GM23338 (cell line): ENCODE measurements at regions not wholly inside any gene's neighbourhood (a gene's known extent, or its start where the extent isn't known, plus 50 kb on each side); places are given as distances from the start of the nearest gene placed in this dataset.

Experiments
- ATAC-seq: fragments of 200-7000 bp; cut with Tn5 transposase; 3 replicates; pipeline ENCODE4 v1.9.1; 2020
- DNase-seq: peaks from one replicate; pipeline ENCODE4 v3.0.0-alpha.2; 2015; ENCODE audit warnings: low spot score
- H2AFZ ChIP-seq: fragments of 200-600 bp; sonication (generic); 2 replicates; pipeline ENCODE4 v1.8.0; 2016; ENCODE audit warnings: antibody characterized with exemption, mild to moderate bottlenecking, moderate library complexity
- H3F3A ChIP-seq: fragments of 200-600 bp; sonication (generic); replicated peaks from 2 replicates; pipeline ENCODE4 v1.8.0; 2017; ENCODE audit warnings: antibody characterized with exemption, mixed run types, low read depth
- H3K27ac ChIP-seq: fragments of 200-600 bp; sonication (generic); 2 replicates; pipeline ENCODE4 v1.6.1; 2016; ENCODE audit warnings: low read depth
- H3K27me3 ChIP-seq: fragments of 200-600 bp; sonication (generic); 2 replicates; pipeline ENCODE4 v1.8.0; 2016; ENCODE audit warnings: mild to moderate bottlenecking, mixed run types, moderate library complexity; ENCODE audit not compliant: insufficient read depth
- H3K36me3 ChIP-seq: fragments of 200-600 bp; sonication (generic); 2 replicates; pipeline ENCODE4 v1.8.0; 2016; ENCODE audit warnings: mild to moderate bottlenecking; ENCODE audit not compliant: insufficient read depth
- H3K4me1 ChIP-seq: fragments of 200-600 bp; sonication (generic); 2 replicates; pipeline ENCODE4 v1.8.0; 2016; ENCODE audit warnings: mild to moderate bottlenecking, moderate library complexity; ENCODE audit not compliant: insufficient read depth
- H3K4me2 ChIP-seq: fragments of 200-600 bp; sonication (generic); 2 replicates; pipeline ENCODE4 v1.7.1; 2017; ENCODE audit warnings: mixed run types
- H3K4me3 ChIP-seq: fragments of 200-600 bp; sonication (generic); 2 replicates; pipeline ENCODE4 v1.6.1; 2016; ENCODE audit warnings: mixed run types
- H3K79me2 ChIP-seq: fragments of 200-600 bp; sonication (generic); replicated peaks from 2 replicates; pipeline ENCODE4 v1.8.0; 2017; ENCODE audit warnings: mild to moderate bottlenecking; ENCODE audit not compliant: insufficient read depth
- H3K9me2 ChIP-seq: fragments of 200-600 bp; sonication (generic); 2 replicates; pipeline ENCODE4 v1.8.0; 2017; ENCODE audit not compliant: insufficient read depth
- H4K20me1 ChIP-seq: fragments of 200-600 bp; sonication (generic); replicated peaks from 2 replicates; pipeline ENCODE4 v1.8.0; 2017; ENCODE audit warnings: mild to moderate bottlenecking; ENCODE audit not compliant: insufficient read depth
- H3K27ac Mint-ChIP-seq: 2 replicates; pipeline ENCODE4 v1.8.0; 2020; ENCODE audit warnings: inconsistent platforms, mild to moderate bottlenecking, moderate library complexity, mixed read lengths
- H3K27me3 Mint-ChIP-seq: 3 replicates; pipeline ENCODE4 v1.8.0; 2022; ENCODE audit warnings: low read depth, mild to moderate bottlenecking, moderate library complexity, mixed read lengths, inconsistent platforms; ENCODE audit not compliant: insufficient read depth, poor library complexity
- H3K36me3 Mint-ChIP-seq: 3 replicates; pipeline ENCODE4 v1.8.0; 2021; ENCODE audit warnings: low read depth, mild to moderate bottlenecking, inconsistent platforms, moderate library complexity, mixed read lengths
- H3K4me1 Mint-ChIP-seq: 3 replicates; pipeline ENCODE4 v1.8.0; 2020; ENCODE audit warnings: mild to moderate bottlenecking, inconsistent platforms, mixed read lengths
- H3K4me3 Mint-ChIP-seq: 3 replicates; pipeline ENCODE4 v1.8.0; 2021; ENCODE audit warnings: moderate library complexity, mild to moderate bottlenecking, inconsistent platforms, mixed read lengths
- H3K9me3 Mint-ChIP-seq: 3 replicates; pipeline ENCODE4 v1.8.0; 2020; ENCODE audit warnings: moderate library complexity, mild to moderate bottlenecking, inconsistent platforms, mixed read lengths
- CREB1 ChIP-seq: fragments of 250-450 bp; sonication (Bioruptor Pico); IDR thresholded peaks from 2 replicates; pipeline ENCODE4 v1.5.0; 2020; ENCODE audit warnings: low read depth, mild to moderate bottlenecking, moderate library complexity
- EZH2 ChIP-seq: fragments of 200-600 bp; sonication (generic); IDR thresholded peaks from one replicate; pipeline ENCODE4 v1.8.0; 2017; ENCODE audit warnings: antibody characterized with exemption, mild to moderate bottlenecking, low read depth; ENCODE audit not compliant: unreplicated experiment
- EZH2phosphoT487 ChIP-seq: fragments of 200-600 bp; sonication (generic); IDR thresholded peaks from one replicate; pipeline ENCODE4 v1.8.1; 2018; ENCODE audit warnings: antibody characterized with exemption; ENCODE audit not compliant: unreplicated experiment
- JUNB ChIP-seq: IDR thresholded peaks from one replicate; pipeline ENCODE4 v1.6.1; 2016; ENCODE audit warnings: antibody characterized with exemption; ENCODE audit not compliant: unreplicated experiment
- POLR2AphosphoS5 ChIP-seq: IDR thresholded peaks from 2 replicates; pipeline ENCODE4 v1.6.1; 2016; ENCODE audit warnings: antibody characterized with exemption, low read depth
- STAT1 ChIP-seq: IDR thresholded peaks from one replicate; pipeline ENCODE4 v1.6.1; 2016; ENCODE audit warnings: antibody characterized with exemption; ENCODE audit not compliant: unreplicated experiment
- ZNF114 ChIP-seq: fragments of 250-450 bp; sonication (Bioruptor Pico); IDR thresholded peaks from 2 replicates; pipeline ENCODE4 v1.5.0; 2020; ENCODE audit warnings: mild to moderate bottlenecking, moderate library complexity
- TF ChIP-seq, protein P1 (sequence below): fragments of 250-450 bp; sonication (Bioruptor Pico); IDR thresholded peaks from 2 replicates; pipeline ENCODE4 v1.5.0; 2020; ENCODE audit warnings: mild to moderate bottlenecking, moderate library complexity
- TF ChIP-seq, protein P2 (sequence below): IDR thresholded peaks from one replicate; pipeline ENCODE4 v1.6.1; 2018; ENCODE audit warnings: antibody characterized with exemption; ENCODE audit not compliant: unreplicated experiment
- TF ChIP-seq, protein P3 (sequence below): IDR thresholded peaks from 2 replicates; pipeline ENCODE4 v1.6.1; 2016; ENCODE audit warnings: antibody characterized with exemption

DNA sequence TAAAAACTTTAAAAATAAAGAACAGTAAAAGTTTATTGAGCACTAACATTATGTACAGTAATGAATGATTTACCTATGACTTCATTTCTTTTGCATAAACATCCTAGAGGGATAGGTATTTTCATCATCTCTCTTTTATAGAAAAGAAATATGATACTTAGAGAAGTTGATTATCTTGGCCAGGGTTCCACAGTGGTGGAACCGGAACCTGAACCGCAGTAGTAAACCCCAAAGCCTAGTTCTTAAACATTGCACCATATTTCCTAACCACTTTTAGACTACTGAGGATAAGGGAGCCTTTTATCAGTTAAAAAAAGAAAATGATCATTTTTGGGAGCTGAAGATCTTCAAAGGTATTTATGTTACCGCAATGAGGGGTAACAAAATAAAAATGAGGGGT is 205.7 kb upstream of the SGCD start (continued):
- TF ChIP-seq, protein P1, sequence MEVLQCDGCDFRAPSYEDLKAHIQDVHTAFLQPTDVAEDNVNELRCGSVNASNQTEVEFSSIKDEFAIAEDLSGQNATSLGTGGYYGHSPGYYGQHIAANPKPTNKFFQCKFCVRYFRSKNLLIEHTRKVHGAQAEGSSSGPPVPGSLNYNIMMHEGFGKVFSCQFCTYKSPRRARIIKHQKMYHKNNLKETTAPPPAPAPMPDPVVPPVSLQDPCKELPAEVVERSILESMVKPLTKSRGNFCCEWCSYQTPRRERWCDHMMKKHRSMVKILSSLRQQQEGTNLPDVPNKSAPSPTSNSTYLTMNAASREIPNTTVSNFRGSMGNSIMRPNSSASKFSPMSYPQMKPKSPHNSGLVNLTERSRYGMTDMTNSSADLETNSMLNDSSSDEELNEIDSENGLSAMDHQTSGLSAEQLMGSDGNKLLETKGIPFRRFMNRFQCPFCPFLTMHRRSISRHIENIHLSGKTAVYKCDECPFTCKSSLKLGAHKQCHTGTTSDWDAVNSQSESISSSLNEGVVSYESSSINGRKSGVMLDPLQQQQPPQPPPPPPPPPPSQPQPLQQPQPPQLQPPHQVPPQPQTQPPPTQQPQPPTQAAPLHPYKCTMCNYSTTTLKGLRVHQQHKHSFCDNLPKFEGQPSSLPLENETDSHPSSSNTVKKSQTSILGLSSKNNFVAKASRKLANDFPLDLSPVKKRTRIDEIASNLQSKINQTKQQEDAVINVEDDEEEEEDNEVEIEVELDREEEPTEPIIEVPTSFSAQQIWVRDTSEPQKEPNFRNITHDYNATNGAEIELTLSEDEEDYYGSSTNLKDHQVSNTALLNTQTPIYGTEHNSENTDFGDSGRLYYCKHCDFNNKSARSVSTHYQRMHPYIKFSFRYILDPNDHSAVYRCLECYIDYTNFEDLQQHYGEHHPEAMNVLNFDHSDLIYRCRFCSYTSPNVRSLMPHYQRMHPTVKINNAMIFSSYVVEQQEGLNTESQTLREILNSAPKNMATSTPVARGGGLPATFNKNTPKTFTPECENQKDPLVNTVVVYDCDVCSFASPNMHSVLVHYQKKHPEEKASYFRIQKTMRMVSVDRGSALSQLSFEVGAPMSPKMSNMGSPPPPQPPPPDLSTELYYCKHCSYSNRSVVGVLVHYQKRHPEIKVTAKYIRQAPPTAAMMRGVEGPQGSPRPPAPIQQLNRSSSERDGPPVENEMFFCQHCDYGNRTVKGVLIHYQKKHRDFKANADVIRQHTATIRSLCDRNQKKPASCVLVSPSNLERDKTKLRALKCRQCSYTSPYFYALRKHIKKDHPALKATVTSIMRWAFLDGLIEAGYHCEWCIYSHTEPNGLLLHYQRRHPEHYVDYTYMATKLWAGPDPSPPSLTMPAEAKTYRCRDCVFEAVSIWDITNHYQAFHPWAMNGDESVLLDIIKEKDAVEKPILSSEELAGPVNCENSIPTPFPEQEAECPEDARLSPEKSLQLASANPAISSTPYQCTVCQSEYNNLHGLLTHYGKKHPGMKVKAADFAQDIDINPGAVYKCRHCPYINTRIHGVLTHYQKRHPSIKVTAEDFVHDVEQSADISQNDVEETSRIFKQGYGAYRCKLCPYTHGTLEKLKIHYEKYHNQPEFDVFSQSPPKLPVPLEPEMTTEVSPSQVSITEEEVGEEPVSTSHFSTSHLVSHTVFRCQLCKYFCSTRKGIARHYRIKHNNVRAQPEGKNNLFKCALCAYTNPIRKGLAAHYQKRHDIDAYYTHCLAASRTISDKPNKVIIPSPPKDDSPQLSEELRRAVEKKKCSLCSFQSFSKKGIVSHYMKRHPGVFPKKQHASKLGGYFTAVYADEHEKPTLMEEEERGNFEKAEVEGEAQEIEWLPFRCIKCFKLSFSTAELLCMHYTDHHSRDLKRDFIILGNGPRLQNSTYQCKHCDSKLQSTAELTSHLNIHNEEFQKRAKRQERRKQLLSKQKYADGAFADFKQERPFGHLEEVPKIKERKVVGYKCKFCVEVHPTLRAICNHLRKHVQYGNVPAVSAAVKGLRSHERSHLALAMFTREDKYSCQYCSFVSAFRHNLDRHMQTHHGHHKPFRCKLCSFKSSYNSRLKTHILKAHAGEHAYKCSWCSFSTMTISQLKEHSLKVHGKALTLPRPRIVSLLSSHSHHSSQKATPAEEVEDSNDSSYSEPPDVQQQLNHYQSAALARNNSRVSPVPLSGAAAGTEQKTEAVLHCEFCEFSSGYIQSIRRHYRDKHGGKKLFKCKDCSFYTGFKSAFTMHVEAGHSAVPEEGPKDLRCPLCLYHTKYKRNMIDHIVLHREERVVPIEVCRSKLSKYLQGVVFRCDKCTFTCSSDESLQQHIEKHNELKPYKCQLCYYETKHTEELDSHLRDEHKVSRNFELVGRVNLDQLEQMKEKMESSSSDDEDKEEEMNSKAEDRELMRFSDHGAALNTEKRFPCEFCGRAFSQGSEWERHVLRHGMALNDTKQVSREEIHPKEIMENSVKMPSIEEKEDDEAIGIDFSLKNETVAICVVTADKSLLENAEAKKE (CRISPR knock-in tag), result no peak
- TF ChIP-seq, protein P2, sequence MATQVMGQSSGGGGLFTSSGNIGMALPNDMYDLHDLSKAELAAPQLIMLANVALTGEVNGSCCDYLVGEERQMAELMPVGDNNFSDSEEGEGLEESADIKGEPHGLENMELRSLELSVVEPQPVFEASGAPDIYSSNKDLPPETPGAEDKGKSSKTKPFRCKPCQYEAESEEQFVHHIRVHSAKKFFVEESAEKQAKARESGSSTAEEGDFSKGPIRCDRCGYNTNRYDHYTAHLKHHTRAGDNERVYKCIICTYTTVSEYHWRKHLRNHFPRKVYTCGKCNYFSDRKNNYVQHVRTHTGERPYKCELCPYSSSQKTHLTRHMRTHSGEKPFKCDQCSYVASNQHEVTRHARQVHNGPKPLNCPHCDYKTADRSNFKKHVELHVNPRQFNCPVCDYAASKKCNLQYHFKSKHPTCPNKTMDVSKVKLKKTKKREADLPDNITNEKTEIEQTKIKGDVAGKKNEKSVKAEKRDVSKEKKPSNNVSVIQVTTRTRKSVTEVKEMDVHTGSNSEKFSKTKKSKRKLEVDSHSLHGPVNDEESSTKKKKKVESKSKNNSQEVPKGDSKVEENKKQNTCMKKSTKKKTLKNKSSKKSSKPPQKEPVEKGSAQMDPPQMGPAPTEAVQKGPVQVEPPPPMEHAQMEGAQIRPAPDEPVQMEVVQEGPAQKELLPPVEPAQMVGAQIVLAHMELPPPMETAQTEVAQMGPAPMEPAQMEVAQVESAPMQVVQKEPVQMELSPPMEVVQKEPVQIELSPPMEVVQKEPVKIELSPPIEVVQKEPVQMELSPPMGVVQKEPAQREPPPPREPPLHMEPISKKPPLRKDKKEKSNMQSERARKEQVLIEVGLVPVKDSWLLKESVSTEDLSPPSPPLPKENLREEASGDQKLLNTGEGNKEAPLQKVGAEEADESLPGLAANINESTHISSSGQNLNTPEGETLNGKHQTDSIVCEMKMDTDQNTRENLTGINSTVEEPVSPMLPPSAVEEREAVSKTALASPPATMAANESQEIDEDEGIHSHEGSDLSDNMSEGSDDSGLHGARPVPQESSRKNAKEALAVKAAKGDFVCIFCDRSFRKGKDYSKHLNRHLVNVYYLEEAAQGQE, result no peak
- TF ChIP-seq POLR2AphosphoS5 (no peak), ZNF114 (CRISPR knock-in tag) (no peak), EZH2 (no peak), JUNB (no peak), STAT1 (no peak)

DNA sequence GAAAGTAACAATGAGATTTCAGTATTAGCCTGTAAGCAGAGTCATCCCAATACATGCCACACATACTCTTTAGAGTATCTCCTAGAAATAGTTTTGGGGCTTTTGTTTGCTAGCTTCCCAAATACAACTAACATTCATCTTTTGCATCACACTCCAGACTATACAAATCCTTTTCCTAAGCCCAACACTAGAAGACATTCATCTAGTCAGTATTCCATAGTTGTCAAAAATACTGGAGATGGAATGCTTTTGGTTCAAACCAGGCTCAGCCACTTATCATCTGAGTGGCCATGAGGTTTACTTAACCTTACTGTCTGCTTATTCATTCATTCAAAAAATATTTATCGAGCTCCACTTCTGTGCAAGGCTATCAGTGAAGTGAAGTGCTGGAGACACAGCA is 205.1 kb upstream of the SGCD start:
- no peak overlapping the region for H3K4me3 Mint-ChIP-seq
- H3F3A ChIP-seq, result no peaks in the 10 kb centered on the region
- H3K4me2 ChIP-seq, result no peak overlapping the region
- no peak for TF ChIP-seq EZH2phosphoT487
- TF ChIP-seq CREB1 (CRISPR knock-in tag), result no peak
- no peak for TF ChIP-seq STAT1
- TF ChIP-seq, protein P3, sequence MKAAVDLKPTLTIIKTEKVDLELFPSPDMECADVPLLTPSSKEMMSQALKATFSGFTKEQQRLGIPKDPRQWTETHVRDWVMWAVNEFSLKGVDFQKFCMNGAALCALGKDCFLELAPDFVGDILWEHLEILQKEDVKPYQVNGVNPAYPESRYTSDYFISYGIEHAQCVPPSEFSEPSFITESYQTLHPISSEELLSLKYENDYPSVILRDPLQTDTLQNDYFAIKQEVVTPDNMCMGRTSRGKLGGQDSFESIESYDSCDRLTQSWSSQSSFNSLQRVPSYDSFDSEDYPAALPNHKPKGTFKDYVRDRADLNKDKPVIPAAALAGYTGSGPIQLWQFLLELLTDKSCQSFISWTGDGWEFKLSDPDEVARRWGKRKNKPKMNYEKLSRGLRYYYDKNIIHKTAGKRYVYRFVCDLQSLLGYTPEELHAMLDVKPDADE, result no peak

More for the DNA sequence above, 205.1 kb upstream of the SGCD start:
- Mint-ChIP-seq H3K27me3 (peaks cover 2% of the 10 kb centered on the region), H3K27ac (no peak overlapping the region), H3K4me1 (peaks cover 2% of the 10 kb centered on the region; the same call in 2 of the 3 replicates), H3K36me3 (no peaks in the 10 kb centered on the region), H3K9me3 (no peaks in the 10 kb centered on the region)
- Histone ChIP-seq H3K27me3 (no peaks in the 10 kb centered on the region), H3K4me3 (no peak overlapping the region), H2AFZ (no peak overlapping the region), H3K9me2 (no peaks in the 10 kb centered on the region), H3K79me2 (no peaks in the 10 kb centered on the region), H4K20me1 (no peaks in the 10 kb centered on the region), H3K36me3 (no peaks in the 10 kb centered on the region), H3K4me1 (peaks cover 2% of the 10 kb centered on the region; the same call in 1 of the 2 replicates), H3K27ac (no peak overlapping the region)
- no peak for DNase-seq
- ATAC-seq, result no peak
